ENCODE measurements at regions not wholly inside any gene's neighbourhood (a gene's known extent, or its start where the extent isn't known, plus 50 kb on each side); places are given as distances from the start of the nearest gene placed in this dataset.

DNA sequence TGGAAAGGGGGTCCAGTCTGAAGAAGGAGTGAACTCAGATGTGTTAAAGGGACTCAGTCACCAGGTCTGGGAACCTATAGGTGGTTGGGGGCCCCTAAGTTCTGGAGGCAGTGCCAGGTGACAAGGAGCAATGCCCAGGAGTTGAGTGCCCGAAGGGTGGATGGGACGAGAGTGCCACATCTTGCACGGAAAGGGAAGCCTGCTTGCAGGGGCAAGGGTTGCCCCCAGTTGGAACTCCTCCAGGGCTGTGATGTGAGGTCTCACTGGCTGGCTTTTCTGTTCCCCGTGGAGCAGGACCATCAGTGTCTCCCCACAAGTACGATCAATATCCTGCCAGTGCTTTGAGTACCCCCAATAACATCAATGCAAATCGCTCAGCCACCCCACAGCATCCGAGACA, 107.3 kb downstream of the TOMM20 start:
- H3K36me3 Mint-ChIP-seq (ENCODE audit: low read depth), result peaks cover 20% of the 10 kb centered on the region
- TF ChIP-seq, protein P1, sequence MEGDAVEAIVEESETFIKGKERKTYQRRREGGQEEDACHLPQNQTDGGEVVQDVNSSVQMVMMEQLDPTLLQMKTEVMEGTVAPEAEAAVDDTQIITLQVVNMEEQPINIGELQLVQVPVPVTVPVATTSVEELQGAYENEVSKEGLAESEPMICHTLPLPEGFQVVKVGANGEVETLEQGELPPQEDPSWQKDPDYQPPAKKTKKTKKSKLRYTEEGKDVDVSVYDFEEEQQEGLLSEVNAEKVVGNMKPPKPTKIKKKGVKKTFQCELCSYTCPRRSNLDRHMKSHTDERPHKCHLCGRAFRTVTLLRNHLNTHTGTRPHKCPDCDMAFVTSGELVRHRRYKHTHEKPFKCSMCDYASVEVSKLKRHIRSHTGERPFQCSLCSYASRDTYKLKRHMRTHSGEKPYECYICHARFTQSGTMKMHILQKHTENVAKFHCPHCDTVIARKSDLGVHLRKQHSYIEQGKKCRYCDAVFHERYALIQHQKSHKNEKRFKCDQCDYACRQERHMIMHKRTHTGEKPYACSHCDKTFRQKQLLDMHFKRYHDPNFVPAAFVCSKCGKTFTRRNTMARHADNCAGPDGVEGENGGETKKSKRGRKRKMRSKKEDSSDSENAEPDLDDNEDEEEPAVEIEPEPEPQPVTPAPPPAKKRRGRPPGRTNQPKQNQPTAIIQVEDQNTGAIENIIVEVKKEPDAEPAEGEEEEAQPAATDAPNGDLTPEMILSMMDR (IDR thresholded peaks at IDR 0.05), result no peak
- no peak overlapping the region for H3K4me3 Mint-ChIP-seq
- peaks cover 11% of the 10 kb centered on the region for H3K9me3 Mint-ChIP-seq
- DNase-seq, result no peak
- peaks cover 2% of the 10 kb centered on the region for H3K27me3 Mint-ChIP-seq (ENCODE audit: insufficient read depth)
- H3K4me1 Mint-ChIP-seq (ENCODE audit: low read depth), result peaks cover 39% of the 10 kb centered on the region
- H3K27ac Mint-ChIP-seq, result no peak overlapping the region

DNA sequence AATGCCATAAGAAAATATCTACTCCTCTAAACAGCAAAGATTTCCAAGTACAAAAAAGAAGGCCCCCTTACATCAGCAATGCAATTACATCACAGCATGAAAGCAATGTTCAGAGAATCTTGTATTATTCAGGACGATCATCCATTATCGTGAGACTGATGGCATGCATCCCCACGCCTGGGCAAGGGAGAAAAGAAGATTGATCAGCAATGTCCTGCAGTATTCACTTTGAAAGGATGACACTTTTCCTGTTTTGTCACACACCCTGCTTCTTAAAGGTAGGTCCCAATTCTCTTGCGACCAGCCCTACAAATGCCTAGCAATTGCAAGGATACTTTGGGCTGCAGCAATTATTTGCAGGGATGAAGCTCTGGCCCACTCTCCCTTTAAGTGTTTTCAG, 108.7 kb downstream of the TOMM20 start:
- H3K36me3 Mint-ChIP-seq (ENCODE audit: low read depth), result peaks cover 20% of the 10 kb centered on the region
- no peak overlapping the region for H3K4me3 Mint-ChIP-seq
- TF ChIP-seq, protein P1 (IDR thresholded peaks at IDR 0.05), result no peak
- no peak overlapping the region for H3K27ac Mint-ChIP-seq
- peaks cover 2% of the 10 kb centered on the region for H3K27me3 Mint-ChIP-seq (ENCODE audit: insufficient read depth)
- H3K9me3 Mint-ChIP-seq, result peaks cover 11% of the 10 kb centered on the region
- peaks cover 44% of the 10 kb centered on the region for H3K4me1 Mint-ChIP-seq (ENCODE audit: low read depth)
- DNase-seq, result no peak

- Mint-ChIP-seq H3K27ac (no peak overlapping the region), H3K9me3 (peaks cover 11% of the 10 kb centered on the region), H3K36me3 (ENCODE audit: low read depth) (peaks cover 22% of the 10 kb centered on the region), H3K4me3 (no peak overlapping the region), H3K4me1 (ENCODE audit: low read depth) (peaks cover 44% of the 10 kb centered on the region), H3K27me3 (ENCODE audit: insufficient read depth) (peaks cover 2% of the 10 kb centered on the region; the same call in 1 of the 2 replicates)
- TF ChIP-seq, protein P1 (IDR thresholded peaks at IDR 0.05), result no peak
- no peak for DNase-seq
Observed at GRCh38 chr1:235019471-235019870, 109.2 kb downstream of the TOMM20 start.

GRCh38 chr1:235018720-235019444, 109.8 kb downstream of the TOMM20 start:
- Mint-ChIP-seq H3K4me1 (ENCODE audit: low read depth) (peaks cover 44% of the 10 kb centered on the region), H3K36me3 (ENCODE audit: low read depth) (peaks cover 25% of the 10 kb centered on the region), H3K4me3 (no peak overlapping the region), H3K9me3 (peaks cover 11% of the 10 kb centered on the region), H3K27me3 (ENCODE audit: insufficient read depth) (peaks cover 2% of the 10 kb centered on the region; the same call in 1 of the 2 replicates), H3K27ac (peak overlapping the region; percentile 83; the same call in 1 of the 2 replicates)
- TF ChIP-seq, protein P1 (IDR thresholded peaks at IDR 0.05), result no peak
- no peak for DNase-seq

DNA sequence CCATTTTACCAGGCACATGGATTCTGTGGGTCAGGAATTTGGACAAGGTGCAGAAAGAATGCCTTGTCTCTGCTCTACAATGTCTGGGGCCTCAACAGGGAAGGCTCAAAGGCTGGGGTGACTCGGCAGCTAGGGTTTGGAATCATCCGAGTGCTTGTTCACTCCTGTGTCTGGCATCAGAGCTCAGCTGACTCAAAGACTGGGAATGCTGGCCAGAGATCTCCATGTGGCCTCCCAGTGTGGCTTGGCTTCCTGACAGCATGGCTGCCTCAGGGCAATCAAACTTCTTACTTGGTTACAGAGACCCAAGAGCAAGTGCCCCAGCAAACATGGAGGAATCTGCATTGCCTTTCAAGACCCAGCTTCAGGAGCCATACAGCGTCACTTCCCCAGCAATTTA, 110.5 kb downstream of the TOMM20 start:
- Mint-ChIP-seq H3K4me1 (ENCODE audit: low read depth) (peaks cover 46% of the 10 kb centered on the region), H3K27ac (peak overlapping the region; percentile 83), H3K9me3 (peaks cover 11% of the 10 kb centered on the region), H3K4me3 (peak overlapping the region; percentile 7; the same call in 1 of the 2 replicates), H3K27me3 (ENCODE audit: insufficient read depth) (peaks cover 2% of the 10 kb centered on the region; the same call in 1 of the 2 replicates), H3K36me3 (ENCODE audit: low read depth) (peaks cover 25% of the 10 kb centered on the region)
- peak; percentile 98 for DNase-seq
- TF ChIP-seq, protein P1 (IDR thresholded peaks at IDR 0.05), result no peak
